Stomach (tissue), 8 donors: ENCODE measurements at regions not wholly inside any gene's neighbourhood (a gene's known extent, or its start where the extent isn't known, plus 50 kb on each side); places are given as distances from the start of the nearest gene placed in this dataset.
"Not testable (repeated sequence)": the region's sequence is repeated elsewhere in the genome, so short reads cannot be mapped to it uniquely, and the experiment has no call there.

Source experiments
- DNase-seq, 2 donors: peaks; one replicate each; pipeline versions ENCODE4 v3.0.0 to v3.0.0-alpha.2; 2013 to 2019
- H3K27ac ChIP-seq, 5 donors: fragments of 200-600 bp in 4 of 5; sonication (generic) in 4 of 5; one replicate each; pipeline ENCODE4 v1.5.1; 2013 to 2019; ENCODE audit warnings: mild to moderate bottlenecking in 1 of 5, moderate library complexity in 1 of 5
- H3K27me3 ChIP-seq, 3 donors: fragments of 200-600 bp; sonication (generic); one replicate each; pipeline ENCODE4 v1.5.1; 2017 to 2019; ENCODE audit warnings: mixed run types in 1 of 3
- H3K36me3 ChIP-seq, 4 donors: fragments of 200-600 bp; sonication (generic); 1 replicate in 3 of 4; 2 replicates in 1 of 4; pipeline ENCODE4 v1.5.1; 2016 to 2019
- H3K4me1 ChIP-seq, 4 donors: fragments of 200-600 bp; sonication (generic); one replicate each; pipeline ENCODE4 v1.5.1; 2016 to 2019
- H3K4me3 ChIP-seq, 4 donors: fragments of 200-600 bp; sonication (generic) in 3 of 4; one replicate each; pipeline ENCODE4 v1.5.1; 2016 to 2019; ENCODE audit warnings: mild to moderate bottlenecking in 1 of 4
- H3K9me3 ChIP-seq, 4 donors: fragments of 200-600 bp; sonication (generic); one replicate each; pipeline ENCODE4 v1.5.1; 2016 to 2019
- CTCF ChIP-seq, 7 experiments: fragments of 450-650 bp in 4 of 7; fragments of 200-600 bp in 3 of 7; sonication (generic) in 3 of 7; IDR thresholded peaks; one replicate each; pipeline ENCODE4 v1.5.1; 2016 to 2019; ENCODE audit warnings: antibody characterized with exemption in 7 of 7, control low read depth in 2 of 7, mild to moderate bottlenecking in 1 of 7
- EP300 ChIP-seq: sonication (generic); formaldehyde crosslinking; IDR thresholded peaks from one replicate; pipeline ENCODE4 v1.6.1; 2017; ENCODE audit warnings: antibody characterized with exemption
- POLR2A ChIP-seq, 4 donors: fragments of 450-650 bp; IDR thresholded peaks; one replicate each; pipeline ENCODE4 v1.6.1; 2016; ENCODE audit warnings: antibody characterized with exemption in 4 of 4, control low read depth in 2 of 4, mild to moderate bottlenecking in 1 of 4, moderate library complexity in 1 of 4
- POLR2AphosphoS5 ChIP-seq, 3 donors: sonication (generic); formaldehyde crosslinking; IDR thresholded peaks; one replicate each; pipeline ENCODE4 v1.6.1; 2016; ENCODE audit warnings: antibody characterized with exemption in 3 of 3
- WGBS, 5 donors: extraction: QIAGEN DNeasy Blood & Tissue Kit in 3 of 5; methylation state at CpG; one replicate each; pipeline versions ENCODE4 v1.1.5 to v1.1.7; 2013 to 2018; 5-methylcytosine and 5-hydroxymethylcytosine counted together
- intact Hi-C: fragments of 100-400 bp; cut with DNase I; formaldehyde crosslinking; loops from one replicate; pipeline ENCODE4 v1.15.1; 2023; ENCODE audit warnings: low total_unique reads
- donor health status: healthy with polysubstance abuse.
- donor health status: Bipolar disorder and iron deficiency.
- donor health status: healthy.

- TF ChIP-seq EP300 (no peak), CTCF (IDR thresholded peaks at IDR 0.05) (no peak), POLR2AphosphoS5 (IDR thresholded peaks at IDR 0.05) (no peak), POLR2A (IDR thresholded peaks at IDR 0.05) (no peak)
- Histone ChIP-seq H3K4me3 (no peak overlapping the region), H3K4me1 (no peaks in the 10 kb centered on the region), H3K27me3 (no peaks in the 10 kb centered on the region), H3K9me3 (no peaks in the 10 kb centered on the region), H3K36me3 (no peaks in the 10 kb centered on the region), H3K27ac (no peak overlapping the region)
- intact Hi-C loops, result no loop called here
- no peak for DNase-seq
These were observed 987.8 kb upstream of the USP15 start for GRCh38 chr12:61272441-61272840.

- no peak for DNase-seq
- Histone ChIP-seq H3K36me3 (no peaks in the 10 kb centered on the region), H3K9me3 (peaks cover 0 to 40% (median 22%) of the 10 kb centered on the region in 4 donors), H3K27ac (no peak overlapping the region), H3K27me3 (no peaks in the 10 kb centered on the region), H3K4me3 (no peak overlapping the region), H3K4me1 (no peaks in the 10 kb centered on the region)
- intact Hi-C loops, result no loop called here
- TF ChIP-seq CTCF (IDR thresholded peaks at IDR 0.05), result no peak
- TF ChIP-seq POLR2AphosphoS5 (IDR thresholded peaks at IDR 0.05), result no peak
- no peak for TF ChIP-seq EP300
- TF ChIP-seq POLR2A (IDR thresholded peaks at IDR 0.05), result no peak
- WGBS, 5 donors, result 43 to 70% (median 53%) methylated on average over 3 of the region's 3 CpGs
These were observed 977.2 kb upstream of the USP15 start for GRCh38 chr12:61282790-61283575.

- no peak overlapping the region for H3K27ac ChIP-seq
- WGBS, 5 donors, result 70 to 81% (median 74%) methylated on average over 2 of the region's 2 CpGs
- H3K9me3 ChIP-seq, result peaks cover 0 to 57% (median 40%) of the 10 kb centered on the region in 4 donors
- H3K4me1 ChIP-seq, result no peaks in the 10 kb centered on the region
- intact Hi-C loops, result no loop called here
- no peak overlapping the region for H3K4me3 ChIP-seq
- TF ChIP-seq POLR2AphosphoS5 (IDR thresholded peaks at IDR 0.05) (no peak), EP300 (no peak), POLR2A (IDR thresholded peaks at IDR 0.05) (no peak), CTCF (IDR thresholded peaks at IDR 0.05) (no peak)
- no peaks in the 10 kb centered on the region for H3K27me3 ChIP-seq
- DNase-seq, result no peak
- H3K36me3 ChIP-seq, result no peaks in the 10 kb centered on the region
These were observed 969.7 kb upstream of the USP15 start for GRCh38 chr12:61290473-61290872.

- Histone ChIP-seq H3K4me3 (no peak overlapping the region), H3K27ac (no peak overlapping the region), H3K36me3 (no peaks in the 10 kb centered on the region), H3K9me3 (peaks cover 0 to 45% (median 32%) of the 10 kb centered on the region in 4 donors), H3K4me1 (no peaks in the 10 kb centered on the region), H3K27me3 (no peaks in the 10 kb centered on the region)
- no peak for DNase-seq
- 82 to 93% (median 85%) methylated on average over 2 of the region's 2 CpGs for WGBS, 5 donors
- TF ChIP-seq POLR2AphosphoS5 (IDR thresholded peaks at IDR 0.05), result no peak
- intact Hi-C loops, result no loop called here
These were observed 968.6 kb upstream of the USP15 start for GRCh38 chr12:61291647-61292046.

GRCh38 chr12:61294011-61294410, 966.2 kb upstream of the USP15 start:
- H3K36me3 ChIP-seq, H3K27ac ChIP-seq, H3K27me3 ChIP-seq, intact Hi-C loops, H3K4me3 ChIP-seq, H3K4me1 ChIP-seq, DNase-seq: not testable (repeated sequence)
- peaks cover 0 to 24% (median 11%) of the 10 kb centered on the region in 4 donors for H3K9me3 ChIP-seq
- 81 to 96% (median 91%) methylated on average over 12 to 13 of the region's 13 CpGs for WGBS, 5 donors
